Body of pancreas (tissue), 4 donors: ENCODE measurements at regions not wholly inside any gene's neighbourhood (a gene's known extent, or its start where the extent isn't known, plus 50 kb on each side); places are given as distances from the start of the nearest gene placed in this dataset.

Source experiments
- ATAC-seq: fragments of 150-250 bp; one replicate; pipeline ENCODE4 v1.9.1; 2016
- DNase-seq, 4 donors: peaks; one replicate each; pipeline ENCODE4 v3.0.0-alpha.2; 2019
- H3K27ac ChIP-seq, 4 donors: fragments of 200-600 bp; sonication (generic); 1 replicate in 3 of 4; 2 replicates in 1 of 4; pipeline versions ENCODE4 v1.5.1 to v1.6.1; 2016 to 2019; ENCODE audit warnings: mild to moderate bottlenecking in 1 of 4, mixed read lengths in 1 of 4, moderate library complexity in 1 of 4
- H3K27me3 ChIP-seq, 2 donors: fragments of 200-600 bp; sonication (generic); one replicate each; pipeline ENCODE4 v1.6.0; 2016; ENCODE audit warnings: mild to moderate bottlenecking in 1 of 2
- H3K36me3 ChIP-seq, 2 donors: fragments of 200-600 bp; sonication (generic); replicated peaks in 1 of 2; 2 replicates each; pipeline ENCODE4 v1.5.1; 2016; ENCODE audit warnings: low read depth in 2 of 2; ENCODE audit not compliant: insufficient read depth in 1 of 2
- H3K4me1 ChIP-seq: fragments of 200-600 bp; sonication (generic); one replicate; pipeline ENCODE4 v1.6.0; 2016
- H3K4me3 ChIP-seq, 2 donors: fragments of 200-600 bp; sonication (generic); 1 replicate in 1 of 2; 2 replicates in 1 of 2; pipeline ENCODE4 v1.5.1; 2016 to 2019
- H3K9me3 ChIP-seq, 3 donors: fragments of 200-600 bp; sonication (generic); 1 replicate in 2 of 3; 2 replicates in 1 of 3; pipeline ENCODE4 v1.5.1; 2016
- CTCF ChIP-seq, 7 experiments: fragments of 450-650 bp in 4 of 7; fragments of 200-600 bp in 3 of 7; sonication (generic) in 3 of 7; IDR thresholded peaks; one replicate each; pipeline ENCODE4 v1.5.1; 2016 to 2019; ENCODE audit warnings: antibody characterized with exemption in 7 of 7
- POLR2A ChIP-seq, 3 donors: fragments of 450-650 bp; IDR thresholded peaks; one replicate each; pipeline ENCODE4 v1.6.1; 2016; ENCODE audit warnings: antibody characterized with exemption in 3 of 3, mild to moderate bottlenecking in 2 of 3
- WGBS, 2 donors: methylation state at CpG; one replicate each; pipeline ENCODE4 v1.1.5; 2017; 5-methylcytosine and 5-hydroxymethylcytosine counted together
- intact Hi-C: fragments of 100-400 bp; cut with DNase I; formaldehyde crosslinking; loops from one replicate; pipeline ENCODE4 v1.15.1; 2023

GRCh38 chr6:77362055-77362454 lies 101.2 kb downstream of the HTR1B start:
- WGBS, 2 donors = 78 to 86% methylated on average over 2 of the region's 2 CpGs
- intact Hi-C loops = no loop called here
- DNase-seq (no peak), ATAC-seq (no peak)
- no peaks in the 10 kb centered on the region for H3K27me3 ChIP-seq
- no peaks in the 10 kb centered on the region for H3K4me1 ChIP-seq
- TF ChIP-seq CTCF (IDR thresholded peaks at IDR 0.05) (no peak), POLR2A (IDR thresholded peaks at IDR 0.05) (no peak)
- no peak overlapping the region for H3K27ac ChIP-seq
- H3K9me3 ChIP-seq = no peaks in the 10 kb centered on the region
- H3K36me3 ChIP-seq = no peaks in the 10 kb centered on the region
- H3K4me3 ChIP-seq = no peak overlapping the region

GRCh38 chr6:77361018-77361417 lies 102.3 kb downstream of the HTR1B start:
- ATAC-seq (no peak), DNase-seq (no peak)
- no peaks in the 10 kb centered on the region for H3K9me3 ChIP-seq
- H3K4me1 ChIP-seq = no peaks in the 10 kb centered on the region
- no peak overlapping the region for H3K4me3 ChIP-seq
- no peaks in the 10 kb centered on the region for H3K27me3 ChIP-seq
- no peak overlapping the region for H3K27ac ChIP-seq
- intact Hi-C loops = no loop called here
- no peak for TF ChIP-seq CTCF (IDR thresholded peaks at IDR 0.05)
- no peak for TF ChIP-seq POLR2A (IDR thresholded peaks at IDR 0.05)
- no peaks in the 10 kb centered on the region for H3K36me3 ChIP-seq
- 88 to 95% methylated on average over 1 of the region's 1 CpG for WGBS, 2 donors

- intact Hi-C loops = no loop called here
- DNase-seq = no peak
- H3K27me3 ChIP-seq = no peaks in the 10 kb centered on the region
- H3K4me3 ChIP-seq = no peak overlapping the region
- TF ChIP-seq CTCF (IDR thresholded peaks at IDR 0.05) = no peak
- no peak for TF ChIP-seq POLR2A (IDR thresholded peaks at IDR 0.05)
- no peaks in the 10 kb centered on the region for H3K9me3 ChIP-seq
- no peaks in the 10 kb centered on the region for H3K4me1 ChIP-seq
- no peaks in the 10 kb centered on the region for H3K36me3 ChIP-seq
- no peak for ATAC-seq
- no peak overlapping the region for H3K27ac ChIP-seq
These were observed 106.5 kb downstream of the HTR1B start for GRCh38 chr6:77356821-77357220.

- ATAC-seq = no peak
- H3K4me1 ChIP-seq = no peaks in the 10 kb centered on the region
- no peaks in the 10 kb centered on the region for H3K36me3 ChIP-seq
- no peak for DNase-seq
- intact Hi-C loops = no loop called here
- no peak overlapping the region for H3K4me3 ChIP-seq
- H3K27me3 ChIP-seq = no peaks in the 10 kb centered on the region
- no peak for TF ChIP-seq POLR2A (IDR thresholded peaks at IDR 0.05)
- no peak for TF ChIP-seq CTCF (IDR thresholded peaks at IDR 0.05)
- H3K9me3 ChIP-seq = no peaks in the 10 kb centered on the region
- H3K27ac ChIP-seq = no peak overlapping the region
These were observed 108.7 kb downstream of the HTR1B start for GRCh38 chr6:77354581-77354980.

GRCh38 chr6:77353129-77353528 lies 110.2 kb downstream of the HTR1B start:
- no peak for DNase-seq
- Histone ChIP-seq H3K27me3 (no peaks in the 10 kb centered on the region), H3K4me3 (no peak overlapping the region), H3K9me3 (no peaks in the 10 kb centered on the region), H3K36me3 (no peaks in the 10 kb centered on the region), H3K27ac (no peak overlapping the region), H3K4me1 (no peaks in the 10 kb centered on the region)
- intact Hi-C loops = no loop called here
- TF ChIP-seq POLR2A (IDR thresholded peaks at IDR 0.05) (no peak), CTCF (IDR thresholded peaks at IDR 0.05) (no peak)
- ATAC-seq = no peak
